ENCODE measurements at regions not wholly inside any gene's neighbourhood (a gene's known extent, or its start where the extent isn't known, plus 50 kb on each side); places are given as distances from the start of the nearest gene placed in this dataset.
A peak's percentile ranks its signal among the peaks of the same experiment; 100 is the strongest.

GRCh38 chr5:120789918-120790317, 325.8 kb downstream of the PRR16 start:
- no peak overlapping the region for H3K4me2 ChIP-seq
- no peak for DNase-seq
- no peaks in the 10 kb centered on the region for H3F3A ChIP-seq (ENCODE audit: insufficient read depth, low read depth)
- CTCF ChIA-PET: no interaction called here
- no peak for TF ChIP-seq EZH2 (IDR thresholded peaks at IDR 0.05; ENCODE audit: low read depth)
- TF ChIP-seq CTCF (conservative IDR thresholded peaks at IDR 0.05): no peak
- no peaks in the 10 kb centered on the region for H3K9me3 ChIP-seq (ENCODE audit: insufficient read depth, low read depth)
- no peak overlapping the region for H3K4me3 ChIP-seq
- no TSS peak for BruUV-seq (replicated peaks)
- intact Hi-C loops (cut with micrococcal nuclease; ENCODE audit: unreplicated experiment): no loop called here
- H2AFZ ChIP-seq: peak overlapping the region; percentile 65
- no peaks in the 10 kb centered on the region for H3K27me3 ChIP-seq (ENCODE audit: insufficient read depth, low read depth)
- H3K4me1 ChIP-seq (replicated peaks; ENCODE audit: insufficient read depth): no peaks in the 10 kb centered on the region
- no peaks in the 10 kb centered on the region for H3K79me2 ChIP-seq (ENCODE audit: low read depth)
- H3K36me3 ChIP-seq (ENCODE audit: low read depth): no peaks in the 10 kb centered on the region
- H4K20me1 ChIP-seq (ENCODE audit: insufficient read depth): no peaks in the 10 kb centered on the region
- no peak overlapping the region for H3K27ac ChIP-seq
- no peaks in the 10 kb centered on the region for H3K9me2 ChIP-seq (ENCODE audit: insufficient read depth)
- POLR2A ChIA-PET (ENCODE audit: unreplicated experiment): no interaction called here

- no TSS peak for BruUV-seq (replicated peaks)
These were observed 326.2 kb downstream of the PRR16 start for GRCh38 chr5:120790339-120790738.

GRCh38 chr5:120792477-120792876, 328.4 kb downstream of the PRR16 start:
- CTCF ChIA-PET: no interaction called here
- no TSS peak for BruUV-seq (replicated peaks)

More at GRCh38 chr5:120790339-120790738, 326.2 kb downstream of the PRR16 start:
- H3K4me3 ChIP-seq: no peak overlapping the region
- no peaks in the 10 kb centered on the region for H3K79me2 ChIP-seq (ENCODE audit: low read depth)
- H3K4me2 ChIP-seq: no peak overlapping the region
- peak overlapping the region; percentile 65; the same call in 1 of the 2 replicates for H2AFZ ChIP-seq
- H3F3A ChIP-seq (ENCODE audit: insufficient read depth, low read depth): no peaks in the 10 kb centered on the region
- no peaks in the 10 kb centered on the region for H3K9me2 ChIP-seq (ENCODE audit: insufficient read depth)
- H3K27ac ChIP-seq: no peak overlapping the region
- intact Hi-C loops (cut with micrococcal nuclease; ENCODE audit: unreplicated experiment): no loop called here
- no peaks in the 10 kb centered on the region for H4K20me1 ChIP-seq (ENCODE audit: insufficient read depth)
- no peaks in the 10 kb centered on the region for H3K27me3 ChIP-seq (ENCODE audit: insufficient read depth, low read depth)
- no peaks in the 10 kb centered on the region for H3K36me3 ChIP-seq (ENCODE audit: low read depth)
- CTCF ChIA-PET: no interaction called here
- POLR2A ChIA-PET (ENCODE audit: unreplicated experiment): no interaction called here
- no peaks in the 10 kb centered on the region for H3K9me3 ChIP-seq (ENCODE audit: insufficient read depth, low read depth)
- no peaks in the 10 kb centered on the region for H3K4me1 ChIP-seq (replicated peaks; ENCODE audit: insufficient read depth)
- no peak for DNase-seq
- TF ChIP-seq CTCF (conservative IDR thresholded peaks at IDR 0.05) (no peak), EZH2 (IDR thresholded peaks at IDR 0.05; ENCODE audit: low read depth) (no peak)

More at GRCh38 chr5:120792477-120792876, 328.4 kb downstream of the PRR16 start:
- Histone ChIP-seq H3K4me2 (no peak overlapping the region), H3F3A (ENCODE audit: insufficient read depth, low read depth) (no peaks in the 10 kb centered on the region), H3K79me2 (ENCODE audit: low read depth) (no peaks in the 10 kb centered on the region), H3K9me2 (ENCODE audit: insufficient read depth) (no peaks in the 10 kb centered on the region), H3K4me1 (replicated peaks; ENCODE audit: insufficient read depth) (no peaks in the 10 kb centered on the region), H3K36me3 (ENCODE audit: low read depth) (no peaks in the 10 kb centered on the region), H3K4me3 (no peak overlapping the region), H3K9me3 (ENCODE audit: insufficient read depth, low read depth) (no peaks in the 10 kb centered on the region), H3K27me3 (ENCODE audit: insufficient read depth, low read depth) (no peaks in the 10 kb centered on the region), H2AFZ (peak overlapping the region; percentile 53; the same call in 1 of the 2 replicates), H4K20me1 (ENCODE audit: insufficient read depth) (no peaks in the 10 kb centered on the region), H3K27ac (no peak overlapping the region)
- no peak for DNase-seq
- no peak for TF ChIP-seq CTCF (conservative IDR thresholded peaks at IDR 0.05)
- no peak for TF ChIP-seq EZH2 (IDR thresholded peaks at IDR 0.05; ENCODE audit: low read depth)
- intact Hi-C loops (cut with micrococcal nuclease; ENCODE audit: unreplicated experiment): no loop called here
- POLR2A ChIA-PET (ENCODE audit: unreplicated experiment): no interaction called here
